Coronary artery (tissue), 2 donors: ENCODE measurements at regions not wholly inside any gene's neighbourhood (a gene's known extent, or its start where the extent isn't known, plus 50 kb on each side); places are given as distances from the start of the nearest gene placed in this dataset.

Experiments used
- DNase-seq: peaks from one replicate; pipeline ENCODE4 v3.0.0-alpha.2; 2017; ENCODE audit warnings: low spot score
- H3K27ac ChIP-seq, 2 donors: fragments of 200-600 bp; sonication (generic); one replicate each; pipeline ENCODE4 v1.5.1; 2016 to 2019
- H3K4me3 ChIP-seq: fragments of 200-600 bp; sonication (generic); 2 replicates; pipeline ENCODE4 v1.5.1; 2016; ENCODE audit warnings: mild to moderate bottlenecking, moderate library complexity
- CTCF ChIP-seq: fragments of 200-600 bp; sonication (generic); IDR thresholded peaks from one replicate; pipeline ENCODE4 v1.5.1; 2019; ENCODE audit warnings: antibody characterized with exemption

- no peak for DNase-seq
- peak overlapping the region; percentile 80 to 81 for H3K27ac ChIP-seq
- TF ChIP-seq CTCF: no peak
- H3K4me3 ChIP-seq: no peak overlapping the region
These were observed 195.8 kb downstream of the NXNL2 start for GRCh38 chr9:88730780-88731179.

GRCh38 chr9:88732128-88732527 lies 197.2 kb downstream of the NXNL2 start:
- no peak for TF ChIP-seq CTCF
- DNase-seq: peak; percentile 88
- H3K4me3 ChIP-seq: no peak overlapping the region
- peak overlapping the region; percentile 80 to 81 for H3K27ac ChIP-seq

GRCh38 chr9:88733651-88734421 lies 198.9 kb downstream of the NXNL2 start:
- DNase-seq: peak; percentile 90
- no peak for TF ChIP-seq CTCF
- Histone ChIP-seq H3K27ac (peak overlapping the region; percentile 80 to 81), H3K4me3 (no peak overlapping the region)

- TF ChIP-seq CTCF: no peak
These were observed 199.5 kb downstream of the NXNL2 start for GRCh38 chr9:88734527-88734926.

GRCh38 chr9:88736136-88736637 lies 201.2 kb downstream of the NXNL2 start:
- no peak for TF ChIP-seq CTCF
- DNase-seq: no peak
- Histone ChIP-seq H3K4me3 (no peak overlapping the region), H3K27ac (no peak overlapping the region)

More at GRCh38 chr9:88734527-88734926, 199.5 kb downstream of the NXNL2 start:
- H3K4me3 ChIP-seq: no peak overlapping the region
- DNase-seq: no peak
- H3K27ac ChIP-seq: peak overlapping the region in 1 of 2 donors; percentile 80

- H3K4me3 ChIP-seq: no peak overlapping the region
- H3K27ac ChIP-seq: no peak overlapping the region
- no peak for TF ChIP-seq CTCF
- DNase-seq: no peak
These were observed 202.1 kb downstream of the NXNL2 start for GRCh38 chr9:88737031-88737430.

GRCh38 chr9:88737876-88738275 lies 202.9 kb downstream of the NXNL2 start:
- TF ChIP-seq CTCF: no peak
- no peak for DNase-seq
- no peak overlapping the region for H3K27ac ChIP-seq
- H3K4me3 ChIP-seq: no peak overlapping the region
